SH-SY5Y (cell line): ENCODE measurements at regions not wholly inside any gene's neighbourhood (a gene's known extent, or its start where the extent isn't known, plus 50 kb on each side); places are given as distances from the start of the nearest gene placed in this dataset.

Source experiments
- GATA2 ChIP-seq: IDR thresholded peaks from 2 replicates; pipeline ENCODE4 v1.6.1; 2011; ENCODE audit warnings: mild to moderate bottlenecking, low read depth, low read length
- GATA3 ChIP-seq: IDR thresholded peaks from 2 replicates; pipeline ENCODE4 v1.6.1; 2011; ENCODE audit warnings: low read depth, mild to moderate bottlenecking, low read length, moderate library complexity

DNA sequence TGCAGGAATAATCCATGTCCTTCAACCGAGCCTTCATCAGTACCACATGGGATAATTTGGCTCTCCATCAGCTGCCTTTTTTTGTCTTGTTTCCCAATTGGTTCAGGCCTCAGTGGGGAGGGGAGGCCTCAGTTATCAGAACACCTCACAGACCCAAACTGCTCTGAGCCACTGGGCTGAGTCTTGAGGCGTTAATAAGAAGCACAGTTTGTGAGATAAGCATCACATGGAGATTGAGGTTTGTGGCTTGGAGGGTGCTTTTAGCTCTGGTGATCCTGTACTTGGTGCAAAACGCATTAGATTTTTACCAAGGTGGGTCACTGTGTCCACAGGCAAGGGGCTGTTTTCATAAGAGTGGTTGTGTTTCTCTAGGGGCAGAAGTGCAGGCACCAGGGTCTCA, 82.8 kb upstream of the HPF1 start:
- TF ChIP-seq GATA2 (no peak), GATA3 (no peak)
